GM10248 (cell line): ENCODE measurements at regions not wholly inside any gene's neighbourhood (a gene's known extent, or its start where the extent isn't known, plus 50 kb on each side); places are given as distances from the start of the nearest gene placed in this dataset.

ENCODE experiments used
- CTCF ChIA-PET: fragments of 300-600 bp; sonication (Branson Sonifier 250); formaldehyde crosslinking; extraction: SDS; loops from one replicate; lab custom pipeline; 2021; ENCODE audit warnings: antibody characterized with exemption; lab: Yijun Ruan, JAX
- POLR2A ChIA-PET: fragments of 350-650 bp; sonication (Branson Sonifier 250); formaldehyde crosslinking; extraction: SDS; loops from one replicate; lab custom pipeline; 2020; ENCODE audit warnings: antibody characterized with exemption; lab: Yijun Ruan, JAX
- DNase-seq: peaks from one replicate; pipeline ENCODE4 v3.0.0; 2012; ENCODE audit errors: extremely low spot score
- CTCF ChIP-seq: IDR thresholded peaks from 2 replicates; pipeline ENCODE4 v1.5.1; 2012; ENCODE audit warnings: mild to moderate bottlenecking, low read depth; ENCODE audit errors: extremely low read depth, missing control alignments, control extremely low read depth

- no peak for DNase-seq
- POLR2A ChIA-PET: no interaction called here
- TF ChIP-seq CTCF: no peak
- CTCF ChIA-PET: interaction anchor here (1.0 to 2.2 kb wide), 4 partner anchors 8 to 53 kb away, joined by 3 to 4 read pairs (median 4); no protein-coding TSS in a partner anchor
Observed at GRCh38 chr10:29713450-29713849, 78.7 kb upstream of the SVIL start.

- no peak for DNase-seq
- ChIA-PET CTCF (interaction anchor here (1.6 kb wide), 1 partner anchor 9 kb away, joined by 4 read pairs; no protein-coding TSS in a partner anchor), POLR2A (no interaction called here)
- TF ChIP-seq CTCF: no peak
Observed at GRCh38 chr10:29712108-29712507, 77.3 kb upstream of the SVIL start.

GRCh38 chr10:29710128-29710527, 75.4 kb upstream of the SVIL start:
- no peak for TF ChIP-seq CTCF
- ChIA-PET CTCF (no interaction called here), POLR2A (no interaction called here)
- no peak for DNase-seq

GRCh38 chr10:29709484-29710002, 74.8 kb upstream of the SVIL start:
- ChIA-PET POLR2A (no interaction called here), CTCF (no interaction called here)
- DNase-seq: no peak
- no peak for TF ChIP-seq CTCF

- DNase-seq: no peak
- ChIA-PET POLR2A (no interaction called here), CTCF (interaction anchor here (0.9 kb wide), 1 partner anchor 10 kb away, joined by 4 read pairs; no protein-coding TSS in a partner anchor)
- no peak for TF ChIP-seq CTCF
Observed at GRCh38 chr10:29703271-29703670, 68.5 kb upstream of the SVIL start.

- no peak for TF ChIP-seq CTCF
- ChIA-PET CTCF (interaction anchor here (0.9 to 1.2 kb wide), 2 partner anchors 11 to 32 kb away, joined by 3 to 4 read pairs; no protein-coding TSS in a partner anchor), POLR2A (no interaction called here)
- DNase-seq: no peak
Observed at GRCh38 chr10:29702273-29703164, 67.7 kb upstream of the SVIL start.
